Cardiac muscle cell (in vitro differentiated cells and primary cell): ENCODE measurements at regions not wholly inside any gene's neighbourhood (a gene's known extent, or its start where the extent isn't known, plus 50 kb on each side); places are given as distances from the start of the nearest gene placed in this dataset.

Source experiments
- DNase-seq, 2 donors: peaks; one replicate each; pipeline versions ENCODE4 v3.0.0 to v3.0.0-alpha.2; 2010 to 2017; ENCODE audit warnings: low read depth in 1 of 2, low spot score in 1 of 2
- H3K27ac ChIP-seq: fragments of 200-600 bp; sonication (generic); 2 replicates; pipeline ENCODE4 v1.5.1; 2016
- H3K27me3 ChIP-seq: fragments of 200-600 bp; sonication (generic); 2 replicates; pipeline ENCODE4 v1.6.0; 2016; ENCODE audit warnings: control low read depth
- H3K36me3 ChIP-seq: fragments of 200-600 bp; sonication (generic); 2 replicates; pipeline ENCODE4 v1.5.1; 2016; ENCODE audit warnings: control low read depth
- H3K4me1 ChIP-seq: fragments of 200-600 bp; sonication (generic); 2 replicates; pipeline ENCODE4 v1.8.1; 2017; ENCODE audit warnings: low read depth, mild to moderate bottlenecking, mixed run types
- H3K4me3 ChIP-seq: fragments of 200-600 bp; sonication (generic); 2 replicates; pipeline ENCODE4 v1.5.1; 2016; ENCODE audit warnings: mild to moderate bottlenecking
- H3K9me3 ChIP-seq: fragments of 200-600 bp; sonication (generic); 2 replicates; pipeline ENCODE4 v1.5.1; 2017; ENCODE audit warnings: low read depth, mild to moderate bottlenecking, control low read depth
- TF ChIP-seq, protein P1 (sequence below): IDR thresholded peaks from 2 replicates; pipeline ENCODE4 v1.5.1; 2012; ENCODE audit warnings: low read depth, mild to moderate bottlenecking, low read length

DNA sequence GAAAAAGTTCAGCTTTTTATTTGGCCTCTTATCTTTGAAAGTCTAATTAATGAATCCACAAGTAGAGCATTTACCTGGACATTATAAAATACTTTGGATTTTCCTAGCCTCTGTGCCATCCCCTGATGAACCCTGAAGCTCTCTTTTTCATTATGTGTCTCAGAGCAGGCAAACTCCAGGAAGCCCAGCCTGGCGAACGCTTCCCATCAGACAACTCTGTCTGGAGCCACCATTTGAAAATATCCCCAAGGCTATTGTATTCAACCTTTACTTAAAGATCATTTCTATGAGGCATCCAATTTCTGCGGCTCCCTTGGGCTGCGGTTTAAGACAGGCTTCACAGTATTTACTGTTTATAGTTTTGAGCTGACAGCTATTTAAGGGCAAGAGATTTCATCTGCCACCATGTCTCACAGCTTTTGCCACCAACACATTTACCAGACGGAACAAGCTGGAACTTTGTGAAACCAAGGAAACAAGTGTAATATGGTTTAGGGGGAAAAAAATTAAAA lies 257.2 kb upstream of the GLI3 start:
- Histone ChIP-seq H3K9me3 (no peaks in the 10 kb centered on the region), H3K27ac (no peak overlapping the region), H3K27me3 (peaks cover 13% of the 10 kb centered on the region), H3K36me3 (no peaks in the 10 kb centered on the region), H3K4me1 (peaks cover 5% of the 10 kb centered on the region), H3K4me3 (no peak overlapping the region)
- no peak for DNase-seq
- TF ChIP-seq, protein P1, sequence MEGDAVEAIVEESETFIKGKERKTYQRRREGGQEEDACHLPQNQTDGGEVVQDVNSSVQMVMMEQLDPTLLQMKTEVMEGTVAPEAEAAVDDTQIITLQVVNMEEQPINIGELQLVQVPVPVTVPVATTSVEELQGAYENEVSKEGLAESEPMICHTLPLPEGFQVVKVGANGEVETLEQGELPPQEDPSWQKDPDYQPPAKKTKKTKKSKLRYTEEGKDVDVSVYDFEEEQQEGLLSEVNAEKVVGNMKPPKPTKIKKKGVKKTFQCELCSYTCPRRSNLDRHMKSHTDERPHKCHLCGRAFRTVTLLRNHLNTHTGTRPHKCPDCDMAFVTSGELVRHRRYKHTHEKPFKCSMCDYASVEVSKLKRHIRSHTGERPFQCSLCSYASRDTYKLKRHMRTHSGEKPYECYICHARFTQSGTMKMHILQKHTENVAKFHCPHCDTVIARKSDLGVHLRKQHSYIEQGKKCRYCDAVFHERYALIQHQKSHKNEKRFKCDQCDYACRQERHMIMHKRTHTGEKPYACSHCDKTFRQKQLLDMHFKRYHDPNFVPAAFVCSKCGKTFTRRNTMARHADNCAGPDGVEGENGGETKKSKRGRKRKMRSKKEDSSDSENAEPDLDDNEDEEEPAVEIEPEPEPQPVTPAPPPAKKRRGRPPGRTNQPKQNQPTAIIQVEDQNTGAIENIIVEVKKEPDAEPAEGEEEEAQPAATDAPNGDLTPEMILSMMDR, result no peak

DNA sequence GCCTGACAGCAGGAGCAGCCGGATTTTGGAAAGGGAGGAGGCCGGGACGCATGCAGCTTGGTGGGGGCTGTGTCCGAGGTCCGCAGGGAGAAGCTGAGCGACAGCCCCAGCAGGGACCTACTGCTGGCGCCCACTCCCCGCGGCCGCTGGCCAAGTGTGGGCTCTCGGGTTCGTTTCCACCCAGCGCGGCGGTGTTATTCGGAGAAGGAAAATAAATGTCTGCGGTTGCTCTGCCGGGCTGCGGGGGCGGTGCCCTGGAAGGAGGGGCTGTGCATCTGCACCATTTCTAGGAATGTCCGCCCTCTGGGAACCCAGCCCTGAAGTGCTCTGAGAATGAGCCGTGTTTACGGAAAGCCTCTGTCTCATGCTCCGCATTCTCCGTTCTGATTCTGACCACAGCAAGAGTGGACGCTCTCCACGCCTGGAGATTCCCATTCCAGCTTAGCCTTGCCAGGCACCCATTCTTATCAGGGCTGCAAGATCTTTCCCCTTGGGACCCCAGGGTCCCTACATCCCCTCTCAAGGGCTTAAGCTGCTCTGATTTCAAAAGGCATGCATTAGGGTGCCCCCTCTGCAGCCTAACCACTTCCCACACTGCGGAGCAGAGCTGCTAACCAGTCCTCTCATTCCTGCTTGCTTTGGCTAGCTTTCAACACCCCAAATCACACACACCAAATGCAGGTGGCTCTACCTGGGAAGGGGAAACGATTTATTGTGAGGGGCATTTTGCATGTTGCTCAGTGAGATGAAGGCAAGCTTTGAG lies 256.6 kb upstream of the GLI3 start:
- peaks cover 13% of the 10 kb centered on the region for H3K27me3 ChIP-seq
- peaks cover 5% of the 10 kb centered on the region for H3K4me1 ChIP-seq
- peak overlapping the region; percentile 33 for H3K4me3 ChIP-seq
- no peaks in the 10 kb centered on the region for H3K9me3 ChIP-seq
- DNase-seq, result peak; percentile 74 to 94
- TF ChIP-seq, protein P1, result peak; percentile 3
- H3K27ac ChIP-seq, result no peak overlapping the region
- H3K36me3 ChIP-seq, result no peaks in the 10 kb centered on the region

DNA sequence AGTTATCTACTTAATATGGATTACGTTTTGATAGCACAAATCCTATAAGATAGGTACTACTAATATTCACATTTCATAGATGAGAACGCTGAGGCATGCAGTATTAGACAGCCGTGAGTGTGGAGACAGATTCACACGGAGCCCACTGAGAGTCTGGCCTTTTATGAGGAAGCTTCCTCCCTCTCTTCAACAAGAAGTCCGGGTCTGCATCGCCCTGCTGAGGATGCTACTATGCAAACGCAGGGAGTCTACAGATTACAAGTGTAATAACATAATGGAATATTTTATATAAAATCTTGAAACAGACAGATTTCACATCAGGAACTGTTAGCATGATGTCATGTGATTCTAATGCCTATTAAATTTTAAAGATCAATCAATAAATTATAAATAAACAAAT lies 255.9 kb upstream of the GLI3 start:
- DNase-seq, result peak in 1 of 2 donors; percentile 9

DNA sequence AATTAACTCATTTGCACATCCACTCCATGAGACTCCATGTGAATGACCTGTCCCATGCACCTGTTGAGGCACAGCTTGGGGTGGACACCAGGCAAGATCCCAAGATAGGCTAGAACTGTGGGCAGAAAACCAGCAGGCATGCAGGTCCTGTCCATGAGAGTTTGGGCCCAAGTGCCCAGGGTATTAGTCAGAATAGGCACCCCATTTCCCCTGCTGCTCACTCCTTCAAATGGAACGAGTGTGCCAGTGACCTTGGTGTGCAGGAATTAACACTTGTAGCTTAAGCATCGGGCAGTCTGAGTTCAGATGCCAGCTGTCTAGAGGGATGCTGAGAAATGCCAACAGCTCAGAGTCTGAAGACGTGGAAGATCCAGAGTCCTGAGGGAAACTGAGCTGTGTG lies 254.1 kb upstream of the GLI3 start:
- TF ChIP-seq, protein P1, result no peak

More for the DNA sequence above, 255.9 kb upstream of the GLI3 start:
- TF ChIP-seq, protein P1, result no peak
- no peak overlapping the region for H3K27ac ChIP-seq
- no peaks in the 10 kb centered on the region for H3K36me3 ChIP-seq
- peak overlapping the region; percentile 33 for H3K4me3 ChIP-seq
- H3K4me1 ChIP-seq, result peaks cover 5% of the 10 kb centered on the region
- peaks cover 13% of the 10 kb centered on the region for H3K27me3 ChIP-seq
- no peaks in the 10 kb centered on the region for H3K9me3 ChIP-seq

DNA sequence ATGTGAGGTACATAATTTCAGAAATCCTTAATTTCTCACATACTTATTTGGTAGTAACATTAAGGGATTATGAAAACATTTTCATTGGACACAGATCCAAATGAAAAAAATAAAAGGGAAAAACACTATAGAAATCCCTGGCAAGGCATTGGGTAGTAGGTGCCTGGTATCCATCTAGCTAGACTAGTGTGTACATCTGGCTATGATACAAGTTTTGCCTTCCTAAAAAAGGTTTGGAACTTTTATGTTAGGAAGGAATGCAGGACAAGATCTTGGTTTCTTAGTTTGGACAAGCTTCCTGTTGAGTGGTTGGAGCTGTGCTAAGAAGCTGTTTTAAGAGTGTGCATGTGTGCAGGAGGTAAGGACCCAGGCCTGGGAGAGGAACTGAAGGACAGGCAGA lies 252.3 kb upstream of the GLI3 start:
- Histone ChIP-seq H3K4me3 (no peak overlapping the region), H3K4me1 (peaks cover 10% of the 10 kb centered on the region), H3K9me3 (no peaks in the 10 kb centered on the region), H3K27me3 (peaks cover 13% of the 10 kb centered on the region), H3K27ac (no peak overlapping the region), H3K36me3 (no peaks in the 10 kb centered on the region)
- TF ChIP-seq, protein P1, result no peak
- DNase-seq, result no peak

More for the DNA sequence above, 254.1 kb upstream of the GLI3 start:
- no peaks in the 10 kb centered on the region for H3K9me3 ChIP-seq
- H3K27ac ChIP-seq, result no peak overlapping the region
- H3K27me3 ChIP-seq, result peaks cover 13% of the 10 kb centered on the region
- no peak for DNase-seq
- H3K4me1 ChIP-seq, result peaks cover 5% of the 10 kb centered on the region
- no peak overlapping the region for H3K4me3 ChIP-seq
- no peaks in the 10 kb centered on the region for H3K36me3 ChIP-seq
